C4-2B (cell line): ENCODE measurements at regions not wholly inside any gene's neighbourhood (a gene's known extent, or its start where the extent isn't known, plus 50 kb on each side); places are given as distances from the start of the nearest gene placed in this dataset.
"Not testable (repeated sequence)": the region's sequence is repeated elsewhere in the genome, so short reads cannot be mapped to it uniquely, and the experiment has no call there.

Experiments used
- H3K27ac ChIP-seq: fragments of 450-650 bp; 2 replicates; pipeline ENCODE4 v1.5.1; 2017
- ZFX ChIP-seq: fragments of 450-650 bp; IDR thresholded peaks from 2 replicates; pipeline ENCODE4 v1.6.1; 2017
- TF ChIP-seq, protein P1 (sequence below): fragments of 450-650 bp; conservative IDR thresholded peaks from 2 replicates; pipeline ENCODE4 v1.5.1; 2017; ENCODE audit warnings: mild to moderate bottlenecking

DNA sequence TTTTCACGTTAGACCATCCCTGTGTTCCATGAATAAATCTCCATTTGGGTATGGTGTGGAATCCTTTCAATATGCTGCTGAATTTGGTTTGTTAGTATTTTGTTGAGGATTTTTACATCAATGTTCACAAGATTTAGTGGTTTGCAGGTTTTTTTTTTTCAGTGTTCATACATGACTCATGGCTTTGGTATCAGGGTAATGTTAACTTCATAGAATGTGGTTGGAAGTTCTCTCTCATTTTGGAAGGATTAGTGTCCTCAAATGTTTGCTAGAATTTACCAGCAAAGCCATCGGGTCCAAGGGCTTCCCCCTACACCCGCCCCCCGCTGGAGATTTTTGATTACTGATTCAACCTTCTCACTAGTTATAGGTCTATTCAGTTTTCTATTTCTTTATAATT is 398.0 kb downstream of the NXPH1 start:
- no peak overlapping the region for H3K27ac ChIP-seq
- TF ChIP-seq ZFX: no peak
- TF ChIP-seq, protein P1, sequence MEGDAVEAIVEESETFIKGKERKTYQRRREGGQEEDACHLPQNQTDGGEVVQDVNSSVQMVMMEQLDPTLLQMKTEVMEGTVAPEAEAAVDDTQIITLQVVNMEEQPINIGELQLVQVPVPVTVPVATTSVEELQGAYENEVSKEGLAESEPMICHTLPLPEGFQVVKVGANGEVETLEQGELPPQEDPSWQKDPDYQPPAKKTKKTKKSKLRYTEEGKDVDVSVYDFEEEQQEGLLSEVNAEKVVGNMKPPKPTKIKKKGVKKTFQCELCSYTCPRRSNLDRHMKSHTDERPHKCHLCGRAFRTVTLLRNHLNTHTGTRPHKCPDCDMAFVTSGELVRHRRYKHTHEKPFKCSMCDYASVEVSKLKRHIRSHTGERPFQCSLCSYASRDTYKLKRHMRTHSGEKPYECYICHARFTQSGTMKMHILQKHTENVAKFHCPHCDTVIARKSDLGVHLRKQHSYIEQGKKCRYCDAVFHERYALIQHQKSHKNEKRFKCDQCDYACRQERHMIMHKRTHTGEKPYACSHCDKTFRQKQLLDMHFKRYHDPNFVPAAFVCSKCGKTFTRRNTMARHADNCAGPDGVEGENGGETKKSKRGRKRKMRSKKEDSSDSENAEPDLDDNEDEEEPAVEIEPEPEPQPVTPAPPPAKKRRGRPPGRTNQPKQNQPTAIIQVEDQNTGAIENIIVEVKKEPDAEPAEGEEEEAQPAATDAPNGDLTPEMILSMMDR: no peak

DNA sequence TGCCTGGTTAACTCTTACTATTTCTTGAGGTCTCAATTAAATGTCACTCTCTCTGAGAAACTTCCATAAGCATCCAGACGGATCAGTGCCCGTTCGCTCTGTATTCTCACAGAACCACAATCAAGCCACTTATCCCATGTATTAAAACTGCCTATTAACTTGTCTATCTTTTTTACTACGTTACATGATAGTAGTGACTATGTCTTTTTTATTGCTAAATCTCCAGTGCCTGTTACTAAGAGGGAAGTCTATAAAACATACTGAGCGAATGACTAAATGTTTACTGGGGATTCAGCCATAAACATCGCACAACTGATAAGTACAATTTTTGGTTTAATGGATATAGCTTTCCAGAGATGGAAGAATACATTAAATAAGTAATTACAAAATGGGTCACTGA is 399.9 kb downstream of the NXPH1 start:
- TF ChIP-seq, protein P1: no peak
- no peak for TF ChIP-seq ZFX
- H3K27ac ChIP-seq: no peak overlapping the region

DNA sequence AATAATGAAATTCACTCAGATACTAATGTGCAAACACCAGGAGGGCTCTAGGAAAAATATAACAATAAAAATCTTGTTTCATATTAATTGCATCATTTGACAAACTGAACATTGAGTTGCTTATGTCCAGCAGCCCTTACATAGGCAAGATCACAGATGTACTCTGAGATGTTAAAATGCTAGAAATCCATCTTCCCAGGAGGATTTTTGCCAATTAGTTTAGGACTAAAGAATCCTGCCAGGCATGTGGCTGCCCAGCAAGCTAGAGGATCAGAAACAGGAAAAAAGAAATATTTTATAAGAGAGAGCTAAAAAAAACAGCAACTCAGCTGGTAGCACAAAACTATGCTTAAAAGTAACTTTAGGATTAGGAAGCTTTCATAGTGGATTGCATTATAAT is 407.8 kb downstream of the NXPH1 start:
- no peak overlapping the region for H3K27ac ChIP-seq
- no peak for TF ChIP-seq ZFX
- TF ChIP-seq, protein P1: no peak

DNA sequence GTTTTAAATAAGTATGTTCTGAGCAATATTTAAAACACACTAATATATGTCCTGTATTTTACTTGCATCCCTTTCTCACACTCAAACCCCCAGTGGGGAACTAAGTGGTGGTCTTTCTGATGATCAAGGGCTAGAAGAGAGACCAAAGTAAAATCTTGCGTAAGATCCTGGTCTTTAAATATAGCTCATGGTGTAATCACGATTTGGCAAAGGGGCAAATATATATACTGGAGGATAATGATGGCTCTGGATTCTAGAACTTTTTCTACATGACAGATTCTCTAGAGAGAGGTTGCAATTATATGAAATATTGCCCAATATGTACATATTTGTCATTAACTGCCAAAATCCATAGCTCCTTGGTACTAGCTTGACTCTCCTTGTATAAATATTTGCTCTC is 438.3 kb downstream of the NXPH1 start:
- no peak overlapping the region for H3K27ac ChIP-seq
- TF ChIP-seq, protein P1: no peak
- TF ChIP-seq ZFX: no peak

DNA sequence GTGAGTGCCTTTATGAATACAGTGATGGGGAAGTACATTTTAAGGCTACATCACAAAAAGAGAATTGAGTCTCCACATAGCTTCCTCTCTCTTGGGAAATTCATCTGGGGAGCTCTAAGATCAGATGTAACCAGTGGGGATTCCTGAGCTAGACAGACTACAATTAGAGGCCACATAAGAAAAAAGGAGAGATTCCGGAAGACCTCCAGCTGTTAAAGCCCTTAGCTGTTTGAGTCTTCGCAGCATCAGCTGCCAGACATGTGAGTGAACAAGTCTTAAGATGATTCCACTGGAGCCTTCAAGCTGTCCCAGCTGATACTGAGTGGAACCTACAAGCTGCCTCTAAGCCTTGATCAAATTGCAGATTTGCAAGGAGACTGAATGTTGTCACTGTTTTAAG is 448.5 kb downstream of the NXPH1 start:
- no peak for TF ChIP-seq ZFX
- TF ChIP-seq, protein P1: no peak
- no peak overlapping the region for H3K27ac ChIP-seq

DNA sequence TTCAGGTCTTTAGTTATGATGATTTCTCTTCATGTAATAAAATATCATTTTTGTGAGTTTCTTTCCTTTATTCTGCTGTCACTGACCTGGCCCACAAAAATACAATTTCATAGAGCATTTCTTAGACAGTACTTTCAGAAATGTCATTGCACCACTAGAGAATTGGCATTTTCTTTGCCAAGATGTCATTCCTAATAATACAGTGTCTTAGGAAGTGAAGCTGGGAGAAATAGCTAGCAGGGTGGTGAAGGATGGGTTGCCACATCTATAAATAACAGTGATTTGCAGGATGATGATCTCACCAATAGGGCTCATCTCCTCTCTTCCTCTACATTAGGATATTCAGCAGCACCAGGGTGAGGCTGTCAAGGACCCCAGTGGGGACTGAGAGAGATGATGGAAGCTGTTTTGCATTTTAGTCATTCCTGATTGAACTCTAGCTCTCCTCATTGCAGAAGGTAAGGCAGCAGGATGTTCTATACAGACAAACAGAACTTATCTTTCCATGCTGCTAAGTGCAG is 452.1 kb downstream of the NXPH1 start:
- no peak overlapping the region for H3K27ac ChIP-seq
- TF ChIP-seq, protein P1: no peak
- TF ChIP-seq ZFX: no peak

DNA sequence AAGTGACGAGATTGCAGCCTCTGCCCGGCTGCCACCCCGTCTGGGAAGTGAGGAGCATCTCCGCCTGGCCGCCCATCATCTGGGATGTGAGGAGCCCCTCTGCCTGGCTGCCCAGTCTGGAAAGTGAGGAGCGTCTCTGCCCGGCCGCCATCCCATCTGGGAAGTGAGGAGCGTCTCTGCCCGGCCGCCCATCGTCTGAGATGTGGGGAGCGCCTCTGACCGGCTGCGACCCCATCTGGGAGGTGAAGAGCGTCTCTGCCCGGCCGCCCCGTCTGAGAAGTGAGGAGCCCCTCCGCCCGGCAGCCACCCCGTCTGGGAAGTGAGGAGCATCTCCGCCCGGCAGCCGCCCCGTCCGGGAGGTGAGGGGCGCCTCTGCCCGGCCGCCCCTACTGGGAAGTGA is 456.9 kb downstream of the NXPH1 start:
- H3K27ac ChIP-seq: not testable (repeated sequence)

DNA sequence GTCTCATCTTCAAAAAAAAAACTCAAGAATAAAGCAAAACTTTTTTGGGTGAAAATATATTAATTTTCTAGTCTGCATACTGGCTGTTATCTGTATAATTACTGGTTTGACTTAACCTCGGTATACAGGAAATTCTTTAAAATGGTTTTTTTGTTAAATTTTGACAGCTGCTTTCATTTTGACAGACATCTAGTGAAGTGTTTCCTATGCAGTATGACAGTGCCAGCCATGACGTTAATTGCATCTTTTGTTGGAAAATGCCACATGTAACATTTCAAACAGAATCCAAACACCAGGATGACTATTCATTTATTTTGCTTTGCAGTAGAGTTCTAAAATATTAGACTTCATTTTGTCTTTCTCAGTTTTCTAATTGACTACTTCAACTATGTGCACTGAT is 460.4 kb downstream of the NXPH1 start:
- no peak for TF ChIP-seq ZFX
- TF ChIP-seq, protein P1: no peak
- H3K27ac ChIP-seq: no peak overlapping the region
